ENCODE measurements at regions not wholly inside any gene's neighbourhood (a gene's known extent, or its start where the extent isn't known, plus 50 kb on each side); places are given as distances from the start of the nearest gene placed in this dataset.

- TF ChIP-seq ZNF462 (CRISPR knock-in tag; IDR thresholded peaks at IDR 0.05): no peak
- no peak for TF ChIP-seq JUNB (IDR thresholded peaks at IDR 0.05; ENCODE audit: unreplicated experiment)
- TF ChIP-seq STAT1 (IDR thresholded peaks at IDR 0.05; ENCODE audit: unreplicated experiment): no peak
- TF ChIP-seq REST (IDR thresholded peaks at IDR 0.05; ENCODE audit: unreplicated experiment): no peak
Measured at GRCh38 chr4:64497491-64497890, 88.2 kb upstream of the TECRL start (continued).

- H3K27ac Mint-ChIP-seq: no peak overlapping the region
- H3K4me3 ChIP-seq: no peak overlapping the region
- H3K27me3 ChIP-seq (ENCODE audit: insufficient read depth): no peaks in the 10 kb centered on the region
- H3K27me3 Mint-ChIP-seq (ENCODE audit: insufficient read depth, low read depth, poor library complexity): no peaks in the 10 kb centered on the region
- H3K4me3 Mint-ChIP-seq: no peak overlapping the region
- no peak overlapping the region for H3K27ac ChIP-seq (ENCODE audit: low read depth)
- no peaks in the 10 kb centered on the region for H3F3A ChIP-seq (replicated peaks; ENCODE audit: low read depth)
- H3K4me2 ChIP-seq: no peak overlapping the region
- 0 out of 2 replicates have a peak, but pooled peaks cover 3% of the 10 kb centered on the region for H3K9me2 ChIP-seq (ENCODE audit: insufficient read depth)
- H3K79me2 ChIP-seq (replicated peaks; ENCODE audit: insufficient read depth): no peaks in the 10 kb centered on the region
- ATAC-seq: no peak
- H4K20me1 ChIP-seq (replicated peaks; ENCODE audit: insufficient read depth): no peaks in the 10 kb centered on the region
- no peak overlapping the region for H2AFZ ChIP-seq
- H3K36me3 ChIP-seq (ENCODE audit: insufficient read depth): no peaks in the 10 kb centered on the region
- no peaks in the 10 kb centered on the region for H3K36me3 Mint-ChIP-seq (ENCODE audit: low read depth)
- peaks cover 4% of the 10 kb centered on the region; the same call in 2 of the 3 replicates for H3K4me1 Mint-ChIP-seq
- H3K4me1 ChIP-seq (ENCODE audit: insufficient read depth): no peaks in the 10 kb centered on the region
- H3K9me3 Mint-ChIP-seq: no peaks in the 10 kb centered on the region
- DNase-seq (ENCODE audit: low spot score): no peak
- no peak for TF ChIP-seq JUNB (IDR thresholded peaks at IDR 0.05; ENCODE audit: unreplicated experiment)
- no peak for TF ChIP-seq EZH2phosphoT487 (IDR thresholded peaks at IDR 0.05; ENCODE audit: unreplicated experiment)
- TF ChIP-seq REST (IDR thresholded peaks at IDR 0.05; ENCODE audit: unreplicated experiment): no peak
- no peak for TF ChIP-seq ZNF114 (CRISPR knock-in tag; IDR thresholded peaks at IDR 0.05)
- TF ChIP-seq NANOG (IDR thresholded peaks at IDR 0.05; ENCODE audit: borderline replicate concordance): no peak
- no peak for TF ChIP-seq ETS1 (IDR thresholded peaks at IDR 0.05)
- TF ChIP-seq POLR2AphosphoS5 (IDR thresholded peaks at IDR 0.05; ENCODE audit: low read depth): no peak
Measured at GRCh38 chr4:64495946-64496345, 86.7 kb upstream of the TECRL start.

Data from GM23338 (cell line).